Muscle layer of colon (tissue), 2 donors: ENCODE measurements at regions not wholly inside any gene's neighbourhood (a gene's known extent, or its start where the extent isn't known, plus 50 kb on each side); places are given as distances from the start of the nearest gene placed in this dataset.
A peak's percentile ranks its signal among the peaks of the same experiment; 100 is the strongest.

Experiments
- H3K27ac ChIP-seq: one replicate; pipeline ENCODE4 v1.7.0; 2013; ENCODE audit warnings: low read depth, mild to moderate bottlenecking, low read length, moderate library complexity
- H3K27me3 ChIP-seq, 2 donors: one replicate each; pipeline ENCODE4 v1.7.0; 2013; ENCODE audit warnings: low read length in 2 of 2, mild to moderate bottlenecking in 2 of 2; ENCODE audit not compliant: insufficient read depth in 2 of 2, control insufficient read depth in 1 of 2
- H3K36me3 ChIP-seq: one replicate; pipeline ENCODE4 v1.7.0; 2013; ENCODE audit warnings: mild to moderate bottlenecking, low read length; ENCODE audit not compliant: insufficient read depth
- H3K4me1 ChIP-seq: one replicate; pipeline ENCODE4 v1.7.0; 2013; ENCODE audit warnings: mild to moderate bottlenecking, low read length; ENCODE audit not compliant: insufficient read depth
- H3K4me3 ChIP-seq, 2 donors: one replicate each; pipeline ENCODE4 v1.7.0; 2013; ENCODE audit warnings: low read length in 2 of 2, low read depth in 1 of 2, mild to moderate bottlenecking in 1 of 2, moderate library complexity in 1 of 2
- H3K9ac ChIP-seq: one replicate; pipeline ENCODE4 v1.7.0; 2013; ENCODE audit warnings: low read length
- H3K9me3 ChIP-seq: one replicate; pipeline ENCODE4 v1.7.0; 2013; ENCODE audit warnings: mild to moderate bottlenecking, low read length
- donor health status: abdominal sarcoma.
- donor health status: Adenocarcinoma of cecum.

GRCh38 chr6:90385759-90386313 lies 89.2 kb upstream of the BACH2 start:
- no peak overlapping the region for H3K27ac ChIP-seq
- no peaks in the 10 kb centered on the region for H3K36me3 ChIP-seq
- no peak overlapping the region for H3K9ac ChIP-seq
- H3K4me1 ChIP-seq, result no peaks in the 10 kb centered on the region
- no peaks in the 10 kb centered on the region for H3K9me3 ChIP-seq
- H3K27me3 ChIP-seq, result no peaks in the 10 kb centered on the region
- no peak overlapping the region for H3K4me3 ChIP-seq

- Histone ChIP-seq H3K4me3 (no peak overlapping the region), H3K9me3 (no peaks in the 10 kb centered on the region), H3K27ac (no peak overlapping the region), H3K9ac (no peak overlapping the region), H3K36me3 (no peaks in the 10 kb centered on the region), H3K4me1 (no peaks in the 10 kb centered on the region), H3K27me3 (no peaks in the 10 kb centered on the region)
Measured at GRCh38 chr6:90384720-90385119, 88.1 kb upstream of the BACH2 start.

- Histone ChIP-seq H3K9ac (no peak overlapping the region), H3K4me1 (no peaks in the 10 kb centered on the region), H3K9me3 (no peaks in the 10 kb centered on the region), H3K36me3 (no peaks in the 10 kb centered on the region), H3K27me3 (no peaks in the 10 kb centered on the region), H3K4me3 (no peak overlapping the region), H3K27ac (no peak overlapping the region)
Measured at GRCh38 chr6:90383196-90383822, 86.7 kb upstream of the BACH2 start.

DNA sequence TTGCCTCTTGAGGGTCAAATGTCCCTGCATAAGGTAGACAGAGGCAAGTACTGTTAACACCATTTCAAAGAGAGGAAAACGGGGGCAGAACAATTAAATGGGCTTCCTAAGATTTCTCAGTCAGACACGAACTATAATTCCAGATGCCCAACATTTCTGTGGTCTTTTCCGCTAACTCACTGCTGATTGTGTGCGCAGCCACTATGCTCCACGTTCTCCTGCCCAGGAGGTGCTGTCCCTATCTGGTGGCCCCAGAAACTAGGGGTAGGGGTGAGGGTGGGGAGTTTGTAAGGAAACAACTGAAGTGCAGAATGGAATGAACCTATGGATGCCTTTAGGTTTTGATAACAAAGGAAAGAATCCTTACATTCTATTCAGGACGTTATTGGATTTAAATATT lies 86.1 kb upstream of the BACH2 start:
- H3K36me3 ChIP-seq, result no peaks in the 10 kb centered on the region
- no peak overlapping the region for H3K9ac ChIP-seq
- no peak overlapping the region for H3K4me3 ChIP-seq
- H3K27ac ChIP-seq, result no peak overlapping the region
- no peaks in the 10 kb centered on the region for H3K4me1 ChIP-seq
- no peaks in the 10 kb centered on the region for H3K27me3 ChIP-seq
- H3K9me3 ChIP-seq, result no peaks in the 10 kb centered on the region

DNA sequence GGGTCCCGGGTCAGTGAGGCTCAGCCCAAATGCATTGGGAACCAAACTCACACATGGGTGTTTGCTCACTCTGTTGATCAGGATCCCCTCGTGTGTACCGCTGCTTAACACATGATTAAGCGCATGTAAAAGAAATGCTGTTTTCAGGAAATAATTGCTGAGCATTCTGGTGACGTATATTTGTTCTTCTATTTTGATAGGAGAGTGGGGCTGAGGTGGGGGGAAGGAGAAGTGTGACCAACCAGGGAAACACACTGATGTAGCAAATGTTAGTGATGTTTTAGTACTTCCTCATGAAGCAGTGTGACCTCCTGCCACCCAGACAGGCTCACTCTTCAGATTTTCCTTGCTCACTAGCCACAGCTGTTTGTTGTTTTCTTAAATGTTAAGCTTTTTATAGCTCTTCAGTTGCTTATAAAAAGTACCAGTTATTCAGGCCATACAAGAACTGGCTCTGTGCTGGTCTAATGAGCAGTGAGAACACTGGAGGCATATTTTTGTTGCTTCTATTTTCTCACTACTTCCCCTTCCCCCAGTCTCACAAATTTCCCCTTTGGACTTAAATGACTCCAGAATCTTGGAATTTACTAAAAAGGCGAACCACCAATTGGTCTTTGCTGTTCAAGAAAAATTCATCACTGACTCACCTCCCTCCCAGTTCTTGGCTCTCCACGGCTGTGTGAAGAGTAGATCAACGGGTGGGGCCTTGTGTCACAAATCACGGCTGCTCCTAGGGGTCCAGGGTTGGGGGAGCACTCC lies 79.2 kb upstream of the BACH2 start:
- Histone ChIP-seq H3K27me3 (no peaks in the 10 kb centered on the region), H3K4me3 (no peak overlapping the region), H3K36me3 (no peaks in the 10 kb centered on the region), H3K4me1 (no peaks in the 10 kb centered on the region), H3K27ac (no peak overlapping the region), H3K9ac (no peak overlapping the region), H3K9me3 (no peaks in the 10 kb centered on the region)

DNA sequence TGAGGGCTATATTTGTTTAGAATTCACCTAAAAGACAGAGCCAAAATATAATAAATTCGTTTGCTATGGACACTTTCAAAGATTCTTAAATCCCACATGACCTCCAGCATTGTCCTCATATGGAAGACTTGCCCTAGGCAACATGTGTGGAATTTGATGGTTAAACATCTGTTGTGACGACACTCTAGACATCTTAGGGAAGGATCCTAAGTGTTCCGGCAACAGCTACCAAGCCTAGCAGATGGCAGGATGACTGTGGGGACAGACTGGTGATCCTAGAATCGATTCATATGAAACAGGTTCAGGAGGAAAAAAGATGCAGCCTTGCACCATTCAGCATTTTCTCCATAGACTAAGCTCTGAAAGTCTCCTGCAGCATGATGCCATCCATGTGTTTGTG lies 77.6 kb upstream of the BACH2 start:
- no peaks in the 10 kb centered on the region for H3K36me3 ChIP-seq
- H3K27me3 ChIP-seq, result no peaks in the 10 kb centered on the region
- no peaks in the 10 kb centered on the region for H3K9me3 ChIP-seq
- H3K4me1 ChIP-seq, result no peaks in the 10 kb centered on the region
- no peak overlapping the region for H3K4me3 ChIP-seq
- H3K9ac ChIP-seq, result no peak overlapping the region
- no peak overlapping the region for H3K27ac ChIP-seq

GRCh38 chr6:90372885-90373284 lies 76.2 kb upstream of the BACH2 start:
- Histone ChIP-seq H3K4me3 (no peak overlapping the region), H3K9ac (no peak overlapping the region), H3K27ac (no peak overlapping the region), H3K27me3 (no peaks in the 10 kb centered on the region), H3K9me3 (no peaks in the 10 kb centered on the region), H3K4me1 (peaks cover 11% of the 10 kb centered on the region), H3K36me3 (no peaks in the 10 kb centered on the region)

DNA sequence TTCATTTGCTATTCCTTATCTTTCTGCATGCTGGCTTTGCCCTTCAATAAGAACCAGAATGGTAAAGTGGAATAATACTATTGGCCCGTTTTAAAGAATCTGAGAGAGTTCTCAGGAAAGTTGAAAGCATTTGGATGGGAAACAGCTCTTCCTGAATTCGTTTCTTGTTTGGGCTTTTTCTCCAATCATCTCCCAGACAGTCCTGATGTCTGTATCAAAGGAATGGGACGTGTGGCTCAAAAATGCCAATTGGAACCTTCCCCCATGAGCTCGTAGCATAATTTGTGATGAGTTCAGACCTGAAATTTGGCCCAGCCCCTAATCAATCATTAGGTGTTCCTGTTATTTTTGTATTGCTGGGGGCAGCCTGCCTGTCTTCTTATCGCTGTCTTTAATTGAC lies 75.8 kb upstream of the BACH2 start:
- Histone ChIP-seq H3K27ac (no peak overlapping the region), H3K4me1 (peaks cover 11% of the 10 kb centered on the region), H3K9me3 (no peaks in the 10 kb centered on the region), H3K9ac (no peak overlapping the region), H3K36me3 (no peaks in the 10 kb centered on the region), H3K27me3 (no peaks in the 10 kb centered on the region), H3K4me3 (no peak overlapping the region)

GRCh38 chr6:90370493-90370959 lies 73.9 kb upstream of the BACH2 start:
- Histone ChIP-seq H3K27me3 (no peaks in the 10 kb centered on the region), H3K9me3 (no peaks in the 10 kb centered on the region), H3K9ac (no peak overlapping the region), H3K4me3 (no peak overlapping the region), H3K27ac (no peak overlapping the region), H3K4me1 (peaks cover 11% of the 10 kb centered on the region), H3K36me3 (no peaks in the 10 kb centered on the region)

GRCh38 chr6:90369651-90370050 lies 73.0 kb upstream of the BACH2 start:
- Histone ChIP-seq H3K4me1 (peaks cover 11% of the 10 kb centered on the region), H3K27me3 (no peaks in the 10 kb centered on the region), H3K4me3 (no peak overlapping the region), H3K9me3 (no peaks in the 10 kb centered on the region), H3K9ac (no peak overlapping the region), H3K27ac (no peak overlapping the region), H3K36me3 (no peaks in the 10 kb centered on the region)

DNA sequence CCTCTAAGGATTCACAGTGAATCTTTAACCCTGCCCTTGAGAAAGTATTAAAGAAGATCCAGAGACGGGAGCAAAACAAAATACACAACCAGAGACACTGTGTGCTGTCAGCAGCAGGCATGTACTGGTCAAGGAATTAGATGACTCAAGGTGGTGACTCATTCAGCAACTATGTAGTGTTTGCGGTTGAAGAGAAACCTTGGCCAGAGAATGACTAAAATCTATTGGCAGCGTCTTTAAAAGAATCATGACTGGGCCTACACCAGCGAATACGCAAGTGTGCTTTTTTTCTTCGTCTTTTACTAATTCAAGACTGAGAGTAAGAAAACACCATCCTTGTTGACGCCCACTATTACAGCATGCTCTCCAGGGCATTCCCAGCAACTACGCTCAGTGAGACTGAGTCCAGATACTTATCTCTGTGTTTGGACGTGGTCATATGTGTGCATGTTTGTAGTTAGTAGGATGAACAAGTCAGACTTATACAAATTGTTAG lies 72.4 kb upstream of the BACH2 start:
- Histone ChIP-seq H3K4me3 (no peak overlapping the region), H3K9ac (peak overlapping the region; percentile 10), H3K9me3 (no peaks in the 10 kb centered on the region), H3K27ac (peak overlapping the region; percentile 35), H3K4me1 (peaks cover 11% of the 10 kb centered on the region), H3K36me3 (no peaks in the 10 kb centered on the region), H3K27me3 (no peaks in the 10 kb centered on the region)
